HG03135 (cell line): ENCODE measurements at regions not wholly inside any gene's neighbourhood (a gene's known extent, or its start where the extent isn't known, plus 50 kb on each side); places are given as distances from the start of the nearest gene placed in this dataset.

Source experiments
- ATAC-seq: cut with Tn5 transposase; IDR thresholded peaks from one replicate; pipeline ENCODE4 v1.9.1; 2021; ENCODE audit warnings: mild to moderate bottlenecking, moderate library complexity; ENCODE audit not compliant: unreplicated experiment

DNA sequence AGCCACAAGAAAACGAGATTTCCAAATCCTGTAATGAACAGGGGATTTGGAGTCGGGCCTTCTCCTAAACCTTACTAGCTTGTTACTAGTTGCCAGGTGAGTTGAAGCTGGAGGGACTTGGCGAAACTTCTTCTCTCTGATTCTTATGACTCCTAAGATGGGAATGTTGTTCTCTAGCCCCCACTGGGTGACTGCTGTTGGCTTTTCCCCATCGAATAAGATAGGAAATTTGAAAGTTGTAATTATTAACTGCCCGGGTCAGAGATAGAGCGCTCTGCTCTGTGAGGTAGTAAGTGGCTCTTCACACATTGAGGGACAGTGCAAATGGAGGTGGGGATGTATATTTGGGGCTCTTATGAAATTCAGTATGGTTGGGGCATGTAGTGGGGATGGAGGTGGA lies 111.2 kb upstream of the MBNL2 start:
- ATAC-seq, result no peak

DNA sequence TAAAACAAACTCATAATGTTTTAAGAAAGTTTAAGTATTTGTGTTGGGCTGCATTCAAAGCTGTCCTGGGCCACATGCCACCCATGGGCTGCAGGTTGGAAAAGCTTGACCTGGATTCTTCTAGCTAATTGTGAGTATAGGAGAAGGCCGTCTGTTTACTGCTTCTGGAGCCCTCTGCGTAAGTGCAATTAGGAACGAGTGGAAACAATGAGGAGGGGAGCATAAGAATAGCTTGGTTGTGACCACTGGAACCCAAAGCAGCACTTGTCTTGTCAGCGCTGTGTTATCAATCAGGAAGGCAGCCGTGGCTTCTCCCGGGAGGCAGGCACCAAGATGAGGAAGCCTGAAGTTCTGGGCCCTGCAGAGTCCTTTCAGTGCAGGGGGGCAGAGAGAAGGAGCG lies 110.4 kb upstream of the MBNL2 start:
- ATAC-seq, result no peak

DNA sequence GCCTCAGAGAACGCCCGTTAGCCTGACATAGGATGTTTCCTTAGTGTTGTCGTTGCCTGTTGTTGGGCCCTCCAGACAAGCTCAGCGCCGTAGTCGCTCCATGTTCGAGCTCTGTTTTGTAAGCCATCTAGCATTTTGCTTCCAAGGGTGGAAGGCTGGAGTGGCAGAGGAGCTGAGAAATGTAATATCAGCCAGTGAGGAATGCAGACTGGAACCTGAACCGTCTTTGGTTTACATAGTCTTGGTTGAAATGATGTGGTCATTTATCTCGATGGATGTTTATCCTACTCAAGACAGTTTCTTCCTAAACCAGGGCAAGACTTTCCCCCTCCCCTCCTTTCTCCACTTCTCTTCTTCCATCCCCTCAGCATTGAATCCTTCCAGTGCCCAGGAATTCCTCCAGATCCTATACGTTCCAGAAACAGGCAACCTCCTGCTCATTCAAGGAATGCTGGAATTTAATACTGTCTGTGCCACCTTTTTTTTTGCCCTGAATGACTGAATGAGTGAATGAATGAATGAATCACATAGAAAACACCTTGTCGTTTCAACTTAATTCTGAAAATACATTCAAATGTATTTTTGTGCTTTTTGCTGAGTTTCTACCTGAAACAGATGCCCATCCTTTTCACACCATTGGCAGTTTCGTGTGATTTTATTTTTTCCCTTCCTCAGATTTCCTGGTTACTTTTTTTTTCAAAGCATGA lies 109.5 kb upstream of the MBNL2 start:
- no peak for ATAC-seq

DNA sequence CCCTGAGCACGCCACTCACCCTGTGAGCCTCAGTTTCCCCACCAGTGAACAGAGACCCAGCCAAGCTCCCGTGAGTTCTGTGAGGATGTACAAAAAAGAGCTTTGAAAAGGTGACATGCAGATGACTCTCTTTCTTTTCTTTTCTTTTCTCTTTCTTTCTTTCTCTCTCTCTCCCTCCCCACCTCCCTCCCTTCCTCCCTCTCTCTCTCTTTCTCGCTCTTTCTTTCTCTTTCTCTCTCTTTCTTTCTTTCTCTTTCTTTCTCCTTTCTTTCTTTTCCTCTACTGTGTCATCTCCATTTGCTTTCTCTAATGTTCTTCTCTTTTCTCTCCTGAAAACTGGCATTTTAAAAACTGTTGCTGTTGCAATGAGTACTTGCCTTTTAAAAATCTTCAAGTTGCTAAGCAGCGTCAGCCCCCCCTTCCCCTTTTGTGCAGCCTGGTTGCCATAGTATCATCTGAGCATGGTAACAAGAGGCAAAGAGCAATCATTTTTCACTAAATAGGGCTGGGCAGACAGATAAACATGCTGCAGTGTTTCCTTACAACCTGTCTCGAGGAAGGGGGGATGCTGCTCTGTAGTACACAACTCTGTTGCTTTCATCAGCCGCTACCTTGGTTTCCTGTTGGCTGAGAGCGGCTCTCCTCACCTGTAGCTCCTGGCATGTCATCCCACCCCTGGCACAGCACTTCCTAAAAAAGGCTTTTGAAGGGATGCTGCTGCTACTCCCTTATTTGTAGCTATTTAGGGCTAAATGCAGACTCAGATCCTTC lies 108.7 kb upstream of the MBNL2 start:
- no peak for ATAC-seq

DNA sequence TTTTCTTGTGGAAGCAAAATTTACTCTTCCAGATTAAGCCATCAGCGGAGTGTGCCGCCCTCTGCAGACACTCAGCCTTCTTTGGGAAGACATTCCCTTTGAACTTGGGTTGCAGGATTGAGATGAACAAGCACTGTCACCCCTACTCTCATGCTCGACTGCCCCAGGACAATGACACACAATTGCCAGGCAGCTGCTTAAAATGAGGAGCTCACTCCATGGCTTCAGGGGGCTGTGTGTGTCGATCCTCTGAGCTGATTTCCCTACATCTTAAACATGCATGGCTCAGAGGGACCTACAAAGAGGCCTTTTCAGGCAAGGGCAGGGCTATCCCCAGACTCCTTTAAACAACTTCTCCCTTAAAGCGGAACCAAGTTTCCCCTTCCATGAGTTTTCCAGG lies 107.5 kb upstream of the MBNL2 start:
- no peak for ATAC-seq

DNA sequence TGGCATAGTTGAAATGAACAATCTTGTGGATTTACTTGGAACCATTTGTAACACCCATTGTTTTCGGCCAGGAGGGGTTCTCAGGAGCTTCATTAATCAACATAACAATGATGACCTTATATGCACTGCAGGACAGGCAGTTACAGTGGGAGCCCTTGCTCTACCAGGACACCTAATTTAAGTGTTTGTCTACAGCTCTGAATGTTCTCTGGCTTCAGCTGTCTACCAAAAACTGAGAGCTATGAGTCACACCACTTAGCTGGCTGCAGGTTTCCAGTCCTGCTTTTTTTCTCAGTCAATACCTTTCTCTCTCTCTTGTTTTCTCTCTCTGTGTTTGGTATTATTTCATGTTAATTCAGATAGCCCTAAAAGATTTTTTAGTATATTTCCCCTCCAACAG lies 105.4 kb upstream of the MBNL2 start:
- ATAC-seq, result no peak

DNA sequence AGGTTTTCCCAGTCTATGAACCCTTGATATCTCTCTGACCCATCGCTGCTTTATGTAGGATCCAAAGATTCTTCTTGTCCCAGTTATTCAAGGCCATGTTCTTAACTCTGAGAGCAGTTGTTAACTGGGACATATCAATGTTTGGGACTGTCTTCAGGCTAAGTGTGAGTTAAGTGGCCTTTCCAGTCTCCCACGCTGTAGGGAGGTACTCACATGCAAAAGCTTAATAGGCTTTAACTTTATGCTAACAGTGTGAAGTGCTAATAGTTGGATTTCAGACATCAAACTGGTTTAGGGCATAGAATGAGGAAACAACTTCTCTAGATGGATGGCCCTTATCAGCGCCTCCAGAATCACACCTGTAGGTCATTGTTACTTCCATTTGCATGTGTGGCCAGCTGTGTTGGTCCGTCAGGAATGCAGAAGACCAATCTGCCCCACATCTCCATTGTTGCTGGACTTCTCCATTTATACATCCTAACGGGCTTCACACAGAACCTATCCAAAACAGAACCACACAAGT lies 104.7 kb upstream of the MBNL2 start:
- no peak for ATAC-seq

DNA sequence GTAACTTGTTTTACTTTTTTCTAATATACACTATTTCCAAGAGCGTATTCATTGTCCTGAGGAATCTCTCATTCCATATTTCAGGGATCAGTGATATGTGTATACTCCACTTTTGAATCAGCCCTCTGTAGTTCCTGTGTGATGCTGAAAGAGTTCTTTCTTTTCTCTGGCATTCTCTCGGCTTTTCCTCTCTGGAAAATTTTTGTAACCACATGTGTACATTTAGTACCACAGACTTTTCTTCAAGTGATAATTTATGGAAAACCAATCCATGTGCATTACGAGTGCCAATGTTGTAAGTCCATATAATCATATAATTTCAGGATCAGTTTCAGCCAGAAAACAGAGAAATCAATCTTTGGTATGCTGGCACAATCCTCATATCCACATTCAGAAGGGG lies 102.2 kb upstream of the MBNL2 start:
- no peak for ATAC-seq

DNA sequence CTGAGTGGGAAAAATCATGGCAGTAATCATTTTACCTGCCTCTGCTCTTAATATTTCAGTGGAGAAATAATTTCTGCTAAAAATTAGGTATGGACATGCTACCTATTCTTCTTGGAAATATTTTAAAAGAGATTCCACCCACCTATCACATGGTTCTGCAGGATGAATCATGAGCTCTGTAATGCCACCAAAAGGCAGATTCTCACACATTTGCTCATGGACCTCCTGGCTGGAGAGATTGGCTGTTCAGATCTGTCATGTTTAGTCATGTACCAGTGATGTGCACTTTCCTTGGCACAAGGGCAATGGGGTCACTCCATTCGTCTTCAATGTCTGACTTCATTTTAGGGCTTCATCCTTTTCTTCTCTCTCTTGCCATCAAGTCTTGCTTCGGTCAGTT lies 101.8 kb upstream of the MBNL2 start:
- ATAC-seq, result no peak

DNA sequence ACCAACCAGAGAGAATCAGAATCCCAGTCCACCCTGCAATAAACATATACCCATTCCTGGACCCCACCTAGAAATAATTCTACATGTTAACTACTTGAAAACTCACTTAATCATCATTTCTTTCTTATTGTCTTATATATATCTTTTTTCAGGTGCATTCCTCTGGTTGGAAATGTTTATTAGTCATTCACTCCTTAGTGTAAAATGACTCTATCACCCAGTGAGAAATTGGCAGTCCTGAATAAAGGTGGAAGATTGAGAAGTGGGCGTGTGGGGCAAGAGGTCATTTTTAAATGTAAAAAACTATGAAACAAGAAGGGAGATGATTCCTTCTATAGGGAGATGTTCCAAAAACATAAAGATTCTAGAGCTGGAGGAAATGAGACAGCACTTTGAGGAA lies 101.2 kb upstream of the MBNL2 start:
- ATAC-seq, result no peak

DNA sequence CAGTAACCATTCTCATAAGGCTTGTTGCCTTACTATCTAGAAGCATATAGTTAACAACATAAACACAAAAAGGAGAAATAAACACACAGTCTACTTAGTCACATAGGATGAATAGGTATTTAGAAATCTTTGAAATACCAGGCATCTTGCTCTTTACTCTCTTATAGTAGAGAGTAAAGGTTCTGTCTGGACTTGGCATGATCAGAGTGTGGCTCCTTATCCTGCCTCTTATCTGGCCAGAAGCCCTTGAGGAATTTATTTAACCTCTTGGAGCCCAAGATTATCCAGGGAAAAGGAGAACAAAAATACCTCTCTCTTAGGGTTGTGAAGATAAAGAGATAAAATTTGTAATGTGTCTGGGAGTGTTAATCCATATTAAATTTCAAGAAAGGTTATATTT lies 100.2 kb upstream of the MBNL2 start:
- ATAC-seq, result no peak

DNA sequence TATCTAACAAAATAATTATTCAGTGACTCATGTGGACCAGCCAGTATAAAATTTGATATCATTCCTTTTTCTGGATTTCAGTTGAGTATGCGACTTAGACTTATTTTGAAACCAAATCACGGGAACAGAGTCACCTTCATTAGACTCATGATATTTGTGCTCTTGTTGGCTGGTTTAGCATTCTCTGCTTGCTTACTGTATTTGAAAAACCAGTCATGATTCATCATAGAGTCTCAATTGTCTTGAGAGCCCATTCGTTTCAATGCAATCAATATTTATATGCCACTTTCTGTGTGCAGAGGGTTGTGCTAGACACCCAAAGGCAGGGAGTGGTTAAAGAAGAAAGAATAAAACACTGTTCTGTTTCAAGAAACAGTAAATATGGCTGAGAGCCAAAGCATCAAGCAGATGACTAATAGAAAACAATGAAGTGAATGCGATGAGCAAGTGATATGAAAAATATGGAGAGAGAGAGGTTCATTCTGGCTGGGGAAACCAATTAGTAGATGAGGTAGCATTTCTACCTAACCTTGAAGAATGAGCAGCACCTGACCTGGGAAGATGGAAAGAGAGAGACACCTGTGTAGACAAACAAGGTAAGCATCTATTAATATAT lies 99.6 kb upstream of the MBNL2 start:
- ATAC-seq, result no peak

DNA sequence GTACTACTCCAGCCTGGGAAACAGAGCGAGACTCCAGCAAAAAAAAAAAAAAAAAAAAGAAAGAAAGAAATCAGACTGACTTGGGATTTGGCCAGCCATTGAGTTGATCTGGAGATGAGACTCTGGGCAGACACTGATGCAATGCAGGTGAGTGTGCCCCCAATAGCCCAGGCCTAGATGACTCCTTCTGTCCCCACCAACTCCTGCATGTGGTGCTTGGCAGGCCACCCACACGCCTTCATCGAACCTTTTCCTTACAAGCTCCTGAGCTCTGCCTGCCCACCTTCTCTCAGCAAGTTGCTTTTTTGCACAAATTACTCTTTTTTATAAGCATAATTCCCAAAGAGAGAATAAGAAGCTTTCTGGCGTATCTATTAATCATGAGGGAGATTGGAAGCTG lies 97.9 kb upstream of the MBNL2 start:
- ATAC-seq, result no peak

DNA sequence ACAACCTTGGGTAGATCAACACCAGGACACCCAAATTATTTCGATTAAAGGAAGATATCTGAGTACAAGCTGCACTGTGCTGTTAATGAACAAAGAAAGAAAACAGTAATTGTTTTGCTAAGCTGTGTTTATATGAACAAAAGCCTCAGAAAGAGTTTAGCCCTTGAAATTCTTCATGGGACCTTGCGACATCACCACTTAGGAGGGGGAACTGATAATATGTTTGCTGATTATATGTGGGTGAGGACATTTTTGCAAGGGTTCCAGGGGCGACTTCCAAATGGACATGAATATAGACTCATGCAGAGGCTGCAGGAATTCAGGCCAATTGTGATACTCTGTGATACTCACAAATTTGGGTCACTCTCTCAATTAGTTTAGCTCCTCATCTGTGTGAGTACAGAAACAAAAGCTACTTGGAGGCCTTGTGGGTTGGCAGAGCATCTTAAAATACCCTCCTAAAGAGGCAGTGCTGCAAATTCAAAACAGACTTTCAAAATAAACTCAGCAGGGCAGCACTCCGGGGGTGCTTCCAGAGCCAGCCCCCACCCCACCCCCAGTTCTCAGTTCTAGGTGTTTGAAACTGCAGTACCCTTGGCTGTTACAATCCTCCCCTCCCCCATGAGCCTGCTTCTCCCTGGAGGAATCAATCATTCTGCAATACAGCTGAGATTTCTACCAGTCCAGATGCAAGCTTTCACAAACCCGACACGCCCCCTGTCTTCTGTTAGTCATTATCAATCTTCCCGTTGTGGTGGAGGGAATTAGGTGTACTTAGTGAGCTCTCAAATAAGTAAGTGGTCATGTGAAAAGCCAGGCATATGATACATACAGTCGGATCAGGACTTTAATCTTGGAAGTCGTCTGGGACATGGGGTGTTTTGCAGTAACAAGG lies 97.0 kb upstream of the MBNL2 start:
- ATAC-seq, result no peak

DNA sequence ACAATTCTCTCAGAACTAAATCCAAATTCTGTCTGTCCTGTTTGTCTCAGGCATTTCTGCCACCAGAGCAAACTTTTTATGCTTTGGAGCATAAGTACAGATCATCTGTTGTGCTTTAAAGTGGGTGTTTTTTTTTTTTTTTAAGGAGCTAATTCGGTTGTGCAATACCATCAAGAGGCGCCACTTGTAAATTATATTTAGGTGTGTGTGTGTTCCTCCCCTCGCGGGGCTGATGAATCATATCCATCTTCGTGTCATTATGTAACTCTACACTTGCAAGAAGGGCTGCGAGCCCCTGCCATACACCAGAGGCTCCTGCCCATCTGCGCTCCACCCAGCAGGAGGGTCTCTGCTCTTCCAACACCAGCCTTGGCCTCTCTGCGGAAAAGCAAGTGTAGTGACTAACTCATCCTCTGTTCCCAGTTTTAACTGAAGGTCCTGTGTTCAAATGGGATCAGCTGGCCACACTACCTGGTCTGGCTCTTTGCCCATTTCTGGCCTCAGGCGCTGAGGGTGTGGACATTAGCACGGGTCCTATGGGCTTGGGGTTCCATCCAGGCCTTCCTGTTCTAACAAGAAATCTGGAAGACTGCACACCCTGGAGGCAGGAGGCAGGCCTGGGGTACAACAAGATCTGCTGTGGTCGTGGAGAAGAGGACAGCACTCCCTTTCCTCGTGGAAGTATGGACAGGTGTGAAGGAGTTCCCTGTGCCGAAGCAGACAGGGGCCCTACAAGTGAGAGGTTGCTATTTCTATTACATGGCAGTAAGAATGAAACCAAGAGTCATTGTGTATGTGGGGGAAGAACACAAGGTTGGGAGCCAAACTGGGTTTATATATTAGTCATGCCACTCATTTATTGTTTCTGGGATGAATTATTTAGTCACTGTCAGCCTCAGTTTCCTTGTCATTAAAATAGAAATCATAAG lies 96.1 kb upstream of the MBNL2 start:
- ATAC-seq, result peak; percentile 94

DNA sequence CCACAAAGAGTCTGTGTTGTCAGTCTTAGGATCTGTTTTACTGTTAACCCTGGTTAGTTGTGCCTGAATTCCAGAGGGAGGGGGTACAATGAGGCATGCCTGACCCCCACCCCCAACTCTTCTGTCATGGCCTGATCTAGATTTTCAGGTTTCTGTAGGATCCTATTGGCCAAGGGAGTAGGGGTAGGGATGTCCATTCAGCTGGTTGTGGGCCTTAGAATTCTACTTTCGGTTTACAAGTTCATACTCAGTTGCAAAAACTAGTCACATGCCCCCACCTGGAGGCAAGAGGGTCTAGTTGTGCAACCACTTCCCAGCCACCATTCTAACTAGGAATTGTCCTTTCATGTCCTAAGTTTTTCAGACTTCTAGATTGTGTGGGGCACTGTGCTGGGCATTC lies 94.3 kb upstream of the MBNL2 start:
- no peak for ATAC-seq

DNA sequence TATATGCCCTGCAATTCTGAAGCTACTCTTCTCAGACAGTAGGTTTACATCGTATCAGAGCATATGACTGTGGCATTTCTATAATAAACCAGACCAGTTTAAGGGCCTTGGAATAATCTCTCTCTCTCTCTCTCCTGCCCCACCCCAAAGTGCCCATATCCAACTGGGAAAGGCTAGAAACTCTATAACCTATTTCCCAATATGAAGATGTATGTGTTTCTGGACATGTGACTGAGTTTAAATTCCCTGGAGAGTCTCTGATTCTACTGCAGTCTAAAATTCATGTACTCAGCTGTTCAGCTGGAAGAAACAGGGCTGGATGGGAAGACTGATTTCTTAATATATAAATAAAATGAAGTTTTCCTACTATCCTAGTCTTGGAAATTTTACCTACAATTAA lies 91.9 kb upstream of the MBNL2 start:
- ATAC-seq, result no peak

DNA sequence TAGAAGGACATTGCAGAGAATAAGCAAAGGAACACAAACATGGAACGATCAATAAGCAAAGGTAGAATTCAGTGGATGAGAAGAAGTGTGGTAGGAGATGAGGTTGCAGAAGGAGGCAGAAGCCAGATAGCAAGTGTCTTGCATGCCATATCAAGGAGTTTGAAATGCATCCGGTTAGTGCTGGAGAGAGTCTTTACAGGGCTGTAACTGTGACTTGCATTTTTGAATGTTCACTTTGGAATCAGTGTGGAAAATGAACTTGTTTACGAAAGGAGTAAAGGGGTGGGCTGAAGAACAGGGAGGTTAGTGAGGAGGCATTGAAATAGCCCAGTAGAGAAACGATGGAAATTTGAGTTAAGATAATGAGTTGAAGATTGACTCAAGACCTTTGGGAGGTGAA lies 90.7 kb upstream of the MBNL2 start:
- ATAC-seq, result no peak

DNA sequence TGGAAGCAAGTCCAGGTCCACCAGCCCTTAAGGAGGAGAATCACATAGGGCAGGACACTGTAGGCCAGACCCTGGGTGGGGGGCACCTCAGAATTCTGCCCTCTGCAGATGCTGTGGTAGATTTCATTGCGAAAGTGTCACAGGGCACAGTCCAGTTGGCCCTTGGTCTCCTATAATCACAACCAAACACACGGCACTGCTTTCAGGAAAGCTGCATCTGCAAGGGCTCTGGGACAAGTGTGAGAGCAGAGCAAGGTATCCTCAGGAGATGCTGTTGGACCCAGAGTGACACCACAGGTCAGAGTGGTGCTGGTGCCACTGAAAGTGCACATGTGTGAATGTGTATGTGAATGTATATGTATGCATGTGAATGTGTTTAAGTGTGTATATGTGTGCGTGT lies 88.6 kb upstream of the MBNL2 start:
- ATAC-seq, result no peak

DNA sequence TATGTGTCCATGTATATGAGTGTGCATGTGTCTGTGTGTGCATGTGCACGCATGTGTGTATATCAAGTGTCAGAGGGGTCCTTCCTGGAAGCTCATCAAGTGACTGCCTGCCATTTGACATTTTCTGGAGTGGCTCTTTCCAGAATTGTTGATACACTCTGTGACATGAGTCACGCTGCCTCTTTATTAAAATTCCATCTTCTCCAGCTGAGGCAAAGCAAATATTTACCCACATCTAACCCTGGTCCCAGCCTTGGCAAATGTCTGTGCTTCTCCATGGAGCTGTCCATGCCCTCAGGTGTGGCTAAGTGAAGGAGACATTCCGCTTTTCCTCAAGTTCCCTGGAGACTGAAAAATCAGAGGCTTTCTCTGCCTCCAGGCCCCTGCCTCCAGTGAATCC lies 88.2 kb upstream of the MBNL2 start:
- no peak for ATAC-seq
